Activated B cell treated with CpG ODN at 0.5 μM for 24 hours (primary cell): ENCODE measurements at regions not wholly inside any gene's neighbourhood (a gene's known extent, or its start where the extent isn't known, plus 50 kb on each side); places are given as distances from the start of the nearest gene placed in this dataset.

Experiments
- ATAC-seq: fragments of 200-7000 bp; cut with Tn5 transposase; one replicate; pipeline ENCODE4 v1.10.0; 2021; ENCODE audit warnings: low read depth, mild to moderate bottlenecking, moderate library complexity
- CTCF ChIA-PET: fragments of 350-600 bp; sonication (Branson Sonifier 250); formaldehyde crosslinking; loops from one replicate; lab custom pipeline; 2021; ENCODE audit warnings: antibody characterized with exemption; lab: Charles Lee
- POLR2A ChIA-PET: fragments of 350-600 bp; sonication (Branson Sonifier 250); formaldehyde crosslinking; loops from one replicate; lab custom pipeline; 2021; ENCODE audit warnings: antibody characterized with exemption; lab: Charles Lee
- DNase-seq: peaks from one replicate; pipeline ENCODE4 v3.0.0; 2022
- H3K27ac Mint-ChIP-seq: one replicate; pipeline ENCODE4 v1.8.0; 2020; ENCODE audit warnings: mixed read lengths
- H3K27me3 Mint-ChIP-seq: one replicate; pipeline ENCODE4 v1.8.0; 2021; ENCODE audit warnings: mixed read lengths
- H3K36me3 Mint-ChIP-seq: one replicate; pipeline ENCODE4 v1.8.0; 2021; ENCODE audit warnings: low read depth, mixed read lengths
- H3K4me1 Mint-ChIP-seq: one replicate; pipeline ENCODE4 v1.8.0; 2021; ENCODE audit warnings: mixed read lengths
- H3K4me3 Mint-ChIP-seq: one replicate; pipeline ENCODE4 v1.8.0; 2020; ENCODE audit warnings: mild to moderate bottlenecking, mixed read lengths
- H3K9me3 Mint-ChIP-seq: one replicate; pipeline ENCODE4 v1.8.0; 2020; ENCODE audit warnings: mixed read lengths
- intact Hi-C: fragments of 100-400 bp; cut with micrococcal nuclease; formaldehyde crosslinking; loops from one replicate; pipeline ENCODE4 v1.15.1; 2024
- TF ChIP-seq, protein P1 (sequence below): fragments of 200-600 bp; IDR thresholded peaks from one replicate; pipeline ENCODE4 v1.8.0; 2022; ENCODE audit warnings: antibody characterized with exemption, mild to moderate bottlenecking

DNA sequence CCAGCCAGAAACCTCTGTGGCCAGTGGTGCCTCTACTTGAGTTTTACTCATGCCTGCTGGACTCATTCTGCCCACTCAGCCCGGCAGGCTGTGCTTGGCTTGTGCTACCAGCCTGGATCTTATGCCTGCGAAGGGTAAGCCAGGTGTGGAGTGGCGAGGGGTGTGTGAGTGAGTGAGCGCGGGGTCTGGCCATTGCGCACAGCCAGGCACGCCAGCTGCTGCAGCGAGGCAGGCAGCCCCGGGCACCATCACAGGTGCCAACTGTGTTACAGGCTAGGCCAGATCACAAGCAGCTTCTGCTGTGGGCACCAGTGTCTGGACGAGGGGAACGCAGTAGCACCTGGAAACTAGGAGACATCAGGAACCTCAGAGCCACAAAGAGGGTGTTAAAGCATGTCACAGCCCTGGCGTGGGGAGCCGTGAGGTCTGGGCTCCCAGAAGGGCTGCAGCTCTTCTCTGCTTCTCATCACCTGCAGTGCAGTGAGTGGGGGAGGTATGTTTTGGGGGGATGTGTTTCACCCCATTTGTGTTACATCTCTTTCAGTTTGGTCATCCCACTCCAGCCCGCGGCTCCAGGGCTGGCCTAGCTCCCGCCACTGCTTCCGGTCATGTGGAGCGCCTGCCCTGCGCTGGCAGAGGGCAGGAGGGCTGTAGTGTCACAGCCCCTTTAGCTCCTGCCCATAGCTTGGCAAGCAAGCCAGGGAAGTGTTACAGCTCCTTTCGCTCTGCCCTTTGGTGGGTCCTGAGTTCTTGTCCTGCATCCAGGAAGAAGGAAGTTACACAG is 379.7 kb upstream of the IMPG1 start:
- no peaks in the 10 kb centered on the region for H3K27me3 Mint-ChIP-seq
- intact Hi-C loops, result no loop called here
- TF ChIP-seq, protein P1, sequence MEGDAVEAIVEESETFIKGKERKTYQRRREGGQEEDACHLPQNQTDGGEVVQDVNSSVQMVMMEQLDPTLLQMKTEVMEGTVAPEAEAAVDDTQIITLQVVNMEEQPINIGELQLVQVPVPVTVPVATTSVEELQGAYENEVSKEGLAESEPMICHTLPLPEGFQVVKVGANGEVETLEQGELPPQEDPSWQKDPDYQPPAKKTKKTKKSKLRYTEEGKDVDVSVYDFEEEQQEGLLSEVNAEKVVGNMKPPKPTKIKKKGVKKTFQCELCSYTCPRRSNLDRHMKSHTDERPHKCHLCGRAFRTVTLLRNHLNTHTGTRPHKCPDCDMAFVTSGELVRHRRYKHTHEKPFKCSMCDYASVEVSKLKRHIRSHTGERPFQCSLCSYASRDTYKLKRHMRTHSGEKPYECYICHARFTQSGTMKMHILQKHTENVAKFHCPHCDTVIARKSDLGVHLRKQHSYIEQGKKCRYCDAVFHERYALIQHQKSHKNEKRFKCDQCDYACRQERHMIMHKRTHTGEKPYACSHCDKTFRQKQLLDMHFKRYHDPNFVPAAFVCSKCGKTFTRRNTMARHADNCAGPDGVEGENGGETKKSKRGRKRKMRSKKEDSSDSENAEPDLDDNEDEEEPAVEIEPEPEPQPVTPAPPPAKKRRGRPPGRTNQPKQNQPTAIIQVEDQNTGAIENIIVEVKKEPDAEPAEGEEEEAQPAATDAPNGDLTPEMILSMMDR, result no peak
- DNase-seq, result no peak
- no peaks in the 10 kb centered on the region for H3K36me3 Mint-ChIP-seq
- no peaks in the 10 kb centered on the region for H3K9me3 Mint-ChIP-seq
- CTCF ChIA-PET, result no interaction called here
- H3K4me1 Mint-ChIP-seq, result no peaks in the 10 kb centered on the region
- POLR2A ChIA-PET, result no interaction called here
- no peak overlapping the region for H3K4me3 Mint-ChIP-seq
- no peak overlapping the region for H3K27ac Mint-ChIP-seq
- ATAC-seq, result no peak

- CTCF ChIA-PET, result no interaction called here
- no peak for DNase-seq
- TF ChIP-seq, protein P1, result no peak
Measured at GRCh38 chr6:76448109-76448508, 375.6 kb upstream of the IMPG1 start.

DNA sequence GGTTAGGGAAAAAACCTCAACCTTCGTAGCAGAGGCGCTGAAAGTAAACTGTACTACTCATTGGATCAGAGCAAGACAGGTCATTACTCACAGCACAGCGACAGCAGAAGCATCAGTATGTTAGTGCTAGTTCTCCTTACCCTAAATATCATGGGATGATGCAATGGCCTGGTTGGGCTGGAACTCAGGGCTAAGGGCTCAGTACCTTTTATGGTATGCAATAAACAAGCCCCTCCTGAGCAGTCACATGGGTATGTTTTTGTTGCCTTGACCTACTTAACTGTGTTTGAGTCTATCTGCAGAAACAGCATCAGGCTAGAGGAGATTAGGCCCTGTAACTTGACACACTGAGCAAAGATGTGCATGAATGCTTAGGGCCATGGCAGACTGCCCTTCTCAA is 369.4 kb upstream of the IMPG1 start:
- no peak for DNase-seq
- no peak for ATAC-seq
- H3K27me3 Mint-ChIP-seq, result no peaks in the 10 kb centered on the region
- no peak overlapping the region for H3K27ac Mint-ChIP-seq
- TF ChIP-seq, protein P1, result no peak
- CTCF ChIA-PET, result no interaction called here
- no peak overlapping the region for H3K4me3 Mint-ChIP-seq
- POLR2A ChIA-PET, result no interaction called here
- no peaks in the 10 kb centered on the region for H3K4me1 Mint-ChIP-seq
- intact Hi-C loops, result no loop called here
- H3K9me3 Mint-ChIP-seq, result peaks cover 7% of the 10 kb centered on the region
- no peaks in the 10 kb centered on the region for H3K36me3 Mint-ChIP-seq

More at GRCh38 chr6:76448109-76448508, 375.6 kb upstream of the IMPG1 start:
- H3K36me3 Mint-ChIP-seq, result no peaks in the 10 kb centered on the region
- POLR2A ChIA-PET, result no interaction called here
- H3K4me3 Mint-ChIP-seq, result no peak overlapping the region
- no peaks in the 10 kb centered on the region for H3K27me3 Mint-ChIP-seq
- H3K9me3 Mint-ChIP-seq, result peaks cover 3% of the 10 kb centered on the region
- H3K27ac Mint-ChIP-seq, result no peak overlapping the region
- intact Hi-C loops, result no loop called here
- H3K4me1 Mint-ChIP-seq, result no peaks in the 10 kb centered on the region
- ATAC-seq, result no peak

GRCh38 chr6:76439811-76440210 is 367.3 kb upstream of the IMPG1 start:
- Mint-ChIP-seq H3K27me3 (no peaks in the 10 kb centered on the region), H3K4me3 (no peak overlapping the region), H3K4me1 (no peaks in the 10 kb centered on the region), H3K9me3 (peaks cover 7% of the 10 kb centered on the region), H3K36me3 (no peaks in the 10 kb centered on the region), H3K27ac (no peak overlapping the region)
- ChIA-PET POLR2A (no interaction called here), CTCF (no interaction called here)
- intact Hi-C loops, result no loop called here
- ATAC-seq, result no peak
- no peak for DNase-seq
- TF ChIP-seq, protein P1, result no peak

- H3K27me3 Mint-ChIP-seq, result no peaks in the 10 kb centered on the region
- TF ChIP-seq, protein P1, result no peak
- ATAC-seq (no peak), DNase-seq (no peak)
- no peaks in the 10 kb centered on the region for H3K36me3 Mint-ChIP-seq
- H3K4me3 Mint-ChIP-seq, result no peak overlapping the region
- peaks cover 8% of the 10 kb centered on the region for H3K9me3 Mint-ChIP-seq
- intact Hi-C loops, result no loop called here
- no peak overlapping the region for H3K27ac Mint-ChIP-seq
- ChIA-PET CTCF (no interaction called here), POLR2A (no interaction called here)
- H3K4me1 Mint-ChIP-seq, result no peaks in the 10 kb centered on the region
Measured at GRCh38 chr6:76438768-76439167, 366.3 kb upstream of the IMPG1 start.
